ENCODE measurements at regions not wholly inside any gene's neighbourhood (a gene's known extent, or its start where the extent isn't known, plus 50 kb on each side); places are given as distances from the start of the nearest gene placed in this dataset.

- TF ChIP-seq JUND (IDR thresholded peaks at IDR 0.05; ENCODE audit: low read depth, low read length) (no peak), ZBTB4 (CRISPR knock-in tag; IDR thresholded peaks at IDR 0.05) (no peak), E2F4 (IDR thresholded peaks at IDR 0.05; ENCODE audit: low read depth, low read length) (no peak), TARDBP (IDR thresholded peaks at IDR 0.05; ENCODE audit: borderline replicate concordance) (no peak), SIN3A (IDR thresholded peaks at IDR 0.05; ENCODE audit: low read depth, low read length) (no peak), SREBF2 (IDR thresholded peaks at IDR 0.05; ENCODE audit: low read length) (no peak), TCF3 (IDR thresholded peaks at IDR 0.05; ENCODE audit: borderline replicate concordance, insufficient read depth, low read depth, low read length) (no peak), POU2F2 (IDR thresholded peaks at IDR 0.05; ENCODE audit: borderline replicate concordance, low read depth, low read length) (no peak), ZNF274 (IDR thresholded peaks at IDR 0.05; ENCODE audit: insufficient read depth, insufficient read length) (no peak), PAX8 (IDR thresholded peaks at IDR 0.05) (no peak), GATAD2B (conservative IDR thresholded peaks at IDR 0.05; ENCODE audit: low read depth) (no peak), EED (IDR thresholded peaks at IDR 0.05; ENCODE audit: low read depth) (no peak), MTA3 (IDR thresholded peaks at IDR 0.05; ENCODE audit: borderline replicate concordance, low read length) (no peak), MEF2B (IDR thresholded peaks at IDR 0.05; ENCODE audit: partially characterized antibody, poor library complexity, severe bottlenecking) (no peak), USF2 (IDR thresholded peaks at IDR 0.05; ENCODE audit: borderline replicate concordance, low read depth, low read length) (no peak), KLF5 (IDR thresholded peaks at IDR 0.05; ENCODE audit: partially characterized antibody) (no peak), POLR2A (IDR thresholded peaks at IDR 0.05; ENCODE audit: low read depth, low read length) (no peak), PAX5 (IDR thresholded peaks at IDR 0.05; ENCODE audit: borderline replicate concordance, low read depth, low read length) (no peak)
- Histone ChIP-seq H3K4me1 (ENCODE audit: control insufficient read depth, insufficient read depth, low read length) (no peaks in the 10 kb centered on the region; the same call in 1 of the 2 replicates), H3K4me3 (no peak overlapping the region), H3K27me3 (replicated peaks in 1 of 2; ENCODE audit: control insufficient read depth in 2 of 2, insufficient read depth in 2 of 2, low read length in 1 of 2) (no peaks in the 10 kb centered on the region), H3K27ac (ENCODE audit: control insufficient read depth, insufficient read depth) (no peak overlapping the region), H3K79me2 (ENCODE audit: control insufficient read depth, insufficient read depth, low read length) (no peaks in the 10 kb centered on the region), H3K9me3 (replicated peaks; ENCODE audit: control insufficient read depth, insufficient read depth, low read length) (no peaks in the 10 kb centered on the region), H3K9ac (ENCODE audit: control insufficient read depth, insufficient read depth, low read length) (no peak overlapping the region), H3K36me3 (ENCODE audit: control insufficient read depth in 2 of 2, insufficient read depth in 2 of 2, low read length in 1 of 2) (no peaks in the 10 kb centered on the region), H2AFZ (ENCODE audit: control insufficient read depth, low read depth, low read length) (no peak overlapping the region), H4K20me1 (ENCODE audit: control insufficient read depth, insufficient read depth) (no peaks in the 10 kb centered on the region), H3K4me2 (ENCODE audit: control insufficient read depth, insufficient read depth) (no peak overlapping the region)
- FAIRE-seq (no peak), DNase-seq (ENCODE audit: low read depth, low spot score) (no peak), ATAC-seq (no peak)
- in situ Hi-C loops (cut with MboI) = no loop called here
- WGBS (ENCODE audit: insufficient coverage, insufficient replicate concordance, low lambda C conversion rate, missing lambda C conversion rate) = 91% methylated on average over 1 of the region's 1 CpG
- ChIA-PET RAD21 (ENCODE audit: unreplicated experiment) (no interaction called here), POLR2A (no interaction called here), CTCF (interaction anchor here (0.9 kb wide), 1 partner anchor 11 kb away, joined by 3 read pairs; no protein-coding TSS in a partner anchor), SMC1A (ENCODE audit: uncharacterized antibody, unreplicated experiment) (interaction anchor here (1.6 to 1.9 kb wide), 2 partner anchors 9 kb away, joined by 5 to 6 read pairs; no protein-coding TSS in a partner anchor)
- no TSS peak for BruUV-seq (replicated peaks)
- intact Hi-C loops (cut with micrococcal nuclease; ENCODE audit: unreplicated experiment) = no loop called here
Measured at GRCh38 chr1:192943522-192943921, 115.6 kb downstream of the UCHL5 start.

Measured in GM12878 (cell line).